GM18498 (cell line): ENCODE measurements at regions not wholly inside any gene's neighbourhood (a gene's known extent, or its start where the extent isn't known, plus 50 kb on each side); places are given as distances from the start of the nearest gene placed in this dataset.

Source experiments
- ATAC-seq: cut with Tn5 transposase; IDR thresholded peaks from one replicate; pipeline ENCODE4 v1.9.1; 2021; ENCODE audit warnings: mild to moderate bottlenecking, moderate library complexity; ENCODE audit not compliant: unreplicated experiment

- no peak for ATAC-seq
Observed at GRCh38 chr3:117356091-117356705, 646.6 kb downstream of the TUSC7 start.

- no peak for ATAC-seq
Observed at GRCh38 chr3:117358717-117359314, 649.2 kb downstream of the TUSC7 start.

GRCh38 chr3:117366574-117366973 is 657.0 kb downstream of the TUSC7 start:
- no peak for ATAC-seq

- ATAC-seq = no peak
Observed at GRCh38 chr3:117367861-117368260, 658.3 kb downstream of the TUSC7 start.

- no peak for ATAC-seq
Observed at GRCh38 chr3:117380631-117381030, 671.1 kb downstream of the TUSC7 start.

- ATAC-seq = no peak
Observed at GRCh38 chr3:117393119-117393518, 683.5 kb downstream of the TUSC7 start.

- ATAC-seq = no peak
Observed at GRCh38 chr3:117398141-117398899, 688.7 kb downstream of the TUSC7 start.

DNA sequence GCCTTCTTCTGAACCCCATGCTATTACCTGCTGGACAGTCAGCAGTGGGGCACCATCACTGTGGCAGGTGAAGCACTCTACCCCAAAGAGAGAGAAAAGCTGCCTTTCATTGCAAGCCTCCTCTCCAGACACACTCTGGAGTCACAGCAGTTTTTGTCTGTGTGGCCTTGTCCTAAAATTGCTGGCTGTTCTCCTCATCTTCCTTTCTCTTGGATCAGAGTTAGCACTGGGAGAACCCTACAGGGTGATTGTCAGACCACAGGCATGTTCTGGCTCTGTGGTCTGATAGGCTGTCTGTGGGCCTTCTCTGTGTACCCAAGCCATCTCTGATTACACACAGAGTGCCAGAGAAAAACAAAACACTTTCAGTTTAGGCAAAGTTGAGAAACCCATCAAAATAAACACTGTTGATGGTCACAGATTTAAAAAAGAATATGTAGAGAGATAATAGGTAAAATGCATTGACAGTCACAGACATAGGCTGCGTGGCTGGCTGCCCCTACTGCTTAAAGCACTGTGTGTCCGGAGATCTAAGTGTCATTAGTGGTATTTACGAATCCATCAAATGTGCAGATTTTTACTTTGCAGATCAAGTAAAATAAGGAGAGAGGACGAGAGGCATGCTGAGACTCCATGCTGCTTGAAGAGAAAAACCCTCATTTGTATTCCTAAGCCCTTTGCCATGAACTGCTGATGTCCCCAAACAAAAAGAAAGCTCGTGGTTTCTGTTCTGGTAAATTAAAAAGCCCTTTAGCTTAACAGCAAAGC is 689.9 kb downstream of the TUSC7 start:
- no peak for ATAC-seq

- ATAC-seq = no peak
Observed at GRCh38 chr3:117400303-117400702, 690.7 kb downstream of the TUSC7 start.

DNA sequence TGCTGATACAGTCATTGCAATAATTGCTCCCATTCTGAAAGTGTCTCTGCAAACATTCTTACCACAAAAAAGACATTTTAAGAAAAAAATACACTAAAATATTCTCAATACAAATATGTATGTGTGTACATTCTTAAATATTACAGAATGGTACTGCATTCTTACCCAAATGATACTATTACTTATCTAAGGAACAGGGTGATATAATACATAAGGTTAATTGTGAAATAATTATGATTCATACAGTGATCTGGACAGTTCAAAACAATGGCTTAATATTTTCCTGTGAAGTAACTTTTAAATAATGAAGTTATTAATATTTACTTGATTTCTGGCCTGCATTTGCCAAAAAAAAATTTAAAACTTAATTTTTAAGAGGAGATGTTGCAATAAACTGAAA is 694.6 kb downstream of the TUSC7 start:
- no peak for ATAC-seq

- no peak for ATAC-seq
Observed at GRCh38 chr3:117404730-117405129, 695.2 kb downstream of the TUSC7 start.

DNA sequence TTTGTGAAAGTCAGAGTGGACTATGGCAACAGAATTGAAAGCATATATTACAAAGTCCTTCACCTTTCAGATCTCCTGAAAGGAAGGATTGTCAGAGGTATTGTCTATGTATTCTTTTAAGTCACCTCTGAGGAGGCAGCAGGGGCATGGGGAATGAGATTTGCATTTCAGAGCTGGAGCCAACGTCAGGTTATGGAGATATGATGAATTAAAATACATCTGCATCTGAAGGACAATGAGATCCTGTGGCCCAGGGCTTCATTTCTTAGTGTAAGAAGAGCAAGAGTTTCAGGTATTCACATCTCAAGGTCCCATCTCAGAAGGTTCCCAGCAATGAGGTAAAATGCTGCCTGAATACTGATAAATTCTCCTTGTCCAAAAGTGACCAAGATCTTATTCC is 695.8 kb downstream of the TUSC7 start:
- ATAC-seq = no peak

GRCh38 chr3:117407317-117407716 is 697.7 kb downstream of the TUSC7 start:
- ATAC-seq = peak; percentile 64

GRCh38 chr3:117408811-117409210 is 699.2 kb downstream of the TUSC7 start:
- no peak for ATAC-seq

- no peak for ATAC-seq
Observed at GRCh38 chr3:117409256-117409655, 699.7 kb downstream of the TUSC7 start.

- ATAC-seq = no peak
Observed at GRCh38 chr3:117409701-117410459, 700.3 kb downstream of the TUSC7 start.

- ATAC-seq = no peak
Observed at GRCh38 chr3:117411971-117412370, 702.4 kb downstream of the TUSC7 start.

- ATAC-seq = no peak
Observed at GRCh38 chr3:117417411-117417810, 707.8 kb downstream of the TUSC7 start.

- no peak for ATAC-seq
Observed at GRCh38 chr3:117427081-117427480, 717.5 kb downstream of the TUSC7 start.

DNA sequence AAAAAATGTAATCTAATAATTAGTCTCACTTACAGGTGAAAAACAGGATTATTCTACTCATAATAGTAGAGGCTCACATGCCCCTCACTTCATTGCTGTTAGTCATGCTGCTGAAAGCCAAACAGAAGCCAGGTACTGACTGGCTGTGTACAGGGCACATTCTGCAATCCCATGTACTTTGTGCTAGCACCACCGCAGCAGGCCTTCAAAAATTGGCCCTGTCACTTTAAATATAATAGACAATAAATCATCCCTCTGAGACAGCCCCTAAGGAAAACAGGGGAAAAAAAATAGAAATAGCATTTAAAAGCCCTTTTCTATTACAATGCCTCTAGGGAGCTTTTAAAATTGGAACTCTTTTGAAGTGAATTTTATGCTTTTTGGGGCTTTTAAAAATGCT is 723.8 kb downstream of the TUSC7 start:
- no peak for ATAC-seq
